SK-N-SH (cell line): ENCODE measurements at regions not wholly inside any gene's neighbourhood (a gene's known extent, or its start where the extent isn't known, plus 50 kb on each side); places are given as distances from the start of the nearest gene placed in this dataset.

ENCODE experiments used
- CTCF ChIP-seq: fragments of 200-600 bp; sonication (generic); IDR thresholded peaks from 2 replicates; pipeline ENCODE4 v1.6.1; 2017; ENCODE audit warnings: antibody characterized with exemption, mild to moderate bottlenecking, moderate library complexity
- EP300 ChIP-seq, 2 experiments: IDR thresholded peaks; 2 replicates each; pipeline versions ENCODE4 v1.4.0 to v1.6.1; 2012; ENCODE audit warnings: borderline replicate concordance in 1 of 2, low read depth in 1 of 2, low read length in 1 of 2
- EZH2phosphoT487 ChIP-seq: fragments of 200-600 bp; sonication (generic); IDR thresholded peaks from 2 replicates; pipeline ENCODE4 v1.6.1; 2017; ENCODE audit warnings: low read depth, mixed run types, mild to moderate bottlenecking, antibody characterized with exemption, moderate library complexity, borderline replicate concordance
- FOSL2 ChIP-seq: IDR thresholded peaks from 2 replicates; pipeline ENCODE4 v1.4.0; 2012; ENCODE audit warnings: low read depth, mild to moderate bottlenecking, moderate library complexity, borderline replicate concordance
- MAX ChIP-seq: IDR thresholded peaks from 2 replicates; pipeline ENCODE4 v1.4.0; 2012; ENCODE audit warnings: low read depth
- NFIC ChIP-seq: IDR thresholded peaks from 2 replicates; pipeline ENCODE4 v1.4.0; 2012; ENCODE audit warnings: borderline replicate concordance
- PBX3 ChIP-seq: IDR thresholded peaks from 2 replicates; pipeline ENCODE4; 2012
- POLR2AphosphoS5 ChIP-seq: IDR thresholded peaks from 2 replicates; pipeline ENCODE4 v1.6.1; 2012; ENCODE audit warnings: low read depth, low read length
- RAD21 ChIP-seq: IDR thresholded peaks from 2 replicates; pipeline ENCODE4 v1.6.1; 2012; ENCODE audit warnings: mild to moderate bottlenecking, low read length
- RCOR1 ChIP-seq: fragments of 150-350 bp; IDR thresholded peaks from 2 replicates; pipeline ENCODE4 v1.6.1; 2017; ENCODE audit warnings: antibody characterized with exemption, low read length
- REST ChIP-seq: IDR thresholded peaks from 2 replicates; pipeline ENCODE4 v1.6.1; 2012; ENCODE audit warnings: mild to moderate bottlenecking, low read depth, low read length, moderate library complexity
- TAF1 ChIP-seq: IDR thresholded peaks from 2 replicates; pipeline ENCODE4 v1.6.1; 2012; ENCODE audit warnings: low read depth, mild to moderate bottlenecking, low read length, moderate library complexity, borderline replicate concordance
- TF ChIP-seq, protein P1 (sequence below): fragments of 150-350 bp; IDR thresholded peaks from 2 replicates; pipeline ENCODE4 v1.6.1; 2017; ENCODE audit warnings: antibody characterized with exemption, low read length, low read depth, borderline replicate concordance

DNA sequence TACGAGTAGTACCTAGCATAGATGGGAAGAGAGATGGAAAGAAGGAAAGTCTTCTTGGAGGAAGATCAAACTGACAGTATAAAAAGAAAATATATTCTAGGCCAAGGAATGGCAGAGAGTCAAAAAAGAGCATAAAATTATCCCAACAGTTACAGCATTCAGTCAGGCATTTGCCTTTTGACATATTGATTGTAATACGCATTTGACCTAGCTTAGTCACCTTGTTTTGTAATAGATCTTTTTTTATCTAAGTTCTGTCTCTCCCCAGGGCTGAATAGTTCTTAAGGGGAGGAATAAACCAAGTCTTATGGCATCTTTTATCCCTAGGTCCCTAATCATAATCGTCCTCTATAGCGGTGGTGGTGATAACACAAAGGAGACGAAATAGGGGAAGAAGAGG, 657.3 kb upstream of the PIK3C3 start:
- no peak for TF ChIP-seq EZH2phosphoT487
- TF ChIP-seq CTCF: no peak
- no peak for TF ChIP-seq TAF1
- no peak for TF ChIP-seq NFIC
- no peak for TF ChIP-seq POLR2AphosphoS5
- TF ChIP-seq REST: no peak
- no peak for TF ChIP-seq RAD21
- TF ChIP-seq MAX: no peak
- no peak for TF ChIP-seq FOSL2
- TF ChIP-seq EP300 (IDR thresholded peaks at IDR 0.05; ENCODE audit: borderline replicate concordance in 1 of 2, low read depth in 1 of 2, low read length in 1 of 2): no peak
- no peak for TF ChIP-seq PBX3
- TF ChIP-seq, protein P1, sequence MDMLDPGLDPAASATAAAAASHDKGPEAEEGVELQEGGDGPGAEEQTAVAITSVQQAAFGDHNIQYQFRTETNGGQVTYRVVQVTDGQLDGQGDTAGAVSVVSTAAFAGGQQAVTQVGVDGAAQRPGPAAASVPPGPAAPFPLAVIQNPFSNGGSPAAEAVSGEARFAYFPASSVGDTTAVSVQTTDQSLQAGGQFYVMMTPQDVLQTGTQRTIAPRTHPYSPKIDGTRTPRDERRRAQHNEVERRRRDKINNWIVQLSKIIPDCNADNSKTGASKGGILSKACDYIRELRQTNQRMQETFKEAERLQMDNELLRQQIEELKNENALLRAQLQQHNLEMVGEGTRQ: no peak
- no peak for TF ChIP-seq RCOR1
